GM19468 (cell line): ENCODE measurements at regions not wholly inside any gene's neighbourhood (a gene's known extent, or its start where the extent isn't known, plus 50 kb on each side); places are given as distances from the start of the nearest gene placed in this dataset.
"Not testable (repeated sequence)": the region's sequence is repeated elsewhere in the genome, so short reads cannot be mapped to it uniquely, and the experiment has no call there.

Experiments
- ATAC-seq: cut with Tn5 transposase; IDR thresholded peaks from one replicate; pipeline ENCODE4 v1.9.1; 2021; ENCODE audit warnings: mild to moderate bottlenecking, moderate library complexity, moderate number of reproducible peaks; ENCODE audit not compliant: unreplicated experiment; ENCODE audit errors: extremely low read depth

DNA sequence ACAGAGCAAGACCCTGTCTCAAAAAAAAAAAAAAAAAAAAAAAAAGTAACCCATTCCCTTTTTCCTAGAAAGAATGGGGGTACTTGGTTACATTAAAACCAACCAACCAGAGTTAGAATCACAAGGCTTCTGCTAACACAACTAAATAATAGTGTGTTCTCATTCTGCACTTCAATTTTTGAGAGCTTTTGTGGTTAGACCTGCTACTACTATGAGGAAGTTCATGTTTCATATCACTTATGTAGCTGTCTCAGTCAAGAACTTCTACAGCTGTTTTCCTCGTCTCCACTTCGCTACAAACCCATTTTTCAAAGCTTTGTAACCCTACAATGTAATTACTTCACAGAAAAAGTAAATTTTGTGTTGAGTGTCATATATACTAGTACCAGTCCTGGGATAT is 58.3 kb downstream of the PDHA2 start:
- no peak for ATAC-seq

DNA sequence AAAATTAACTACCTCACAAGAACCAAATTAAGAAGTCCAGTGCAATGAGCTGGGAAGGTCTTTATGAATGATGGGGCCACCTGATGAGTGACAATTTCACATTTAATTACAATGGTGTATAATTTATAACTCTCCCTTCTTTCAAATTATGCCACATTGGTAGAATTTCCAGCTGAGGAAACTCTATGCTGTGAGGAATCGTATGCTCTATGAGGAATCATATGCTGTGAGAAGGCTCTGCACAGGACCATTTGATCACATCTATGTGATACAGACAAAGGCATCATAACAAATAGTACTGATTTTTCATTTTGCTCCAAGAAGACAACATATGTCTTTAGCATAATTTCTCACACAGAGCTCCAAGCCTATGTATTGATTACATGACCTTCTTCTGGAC is 69.3 kb downstream of the PDHA2 start:
- ATAC-seq = no peak

DNA sequence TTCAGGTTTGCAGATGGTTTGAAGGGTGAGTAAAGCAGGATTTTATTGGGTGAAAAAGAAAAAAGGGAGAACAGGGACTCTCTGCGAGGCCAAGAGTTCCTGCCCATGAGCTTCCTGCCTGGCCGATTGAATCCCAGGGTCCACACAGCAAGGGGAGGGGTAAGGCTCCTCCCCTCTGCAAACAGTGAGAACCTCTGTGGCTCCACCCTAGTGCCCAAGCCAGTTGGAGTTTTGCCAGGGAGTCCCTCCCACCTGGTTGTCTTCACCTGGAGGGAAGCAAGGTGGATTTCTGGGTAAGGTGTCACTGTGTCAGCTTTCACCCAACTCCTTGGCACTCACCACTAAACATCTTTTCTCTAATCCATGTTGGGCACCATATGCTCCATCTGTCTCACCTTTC is 70.9 kb downstream of the PDHA2 start:
- ATAC-seq = no peak

DNA sequence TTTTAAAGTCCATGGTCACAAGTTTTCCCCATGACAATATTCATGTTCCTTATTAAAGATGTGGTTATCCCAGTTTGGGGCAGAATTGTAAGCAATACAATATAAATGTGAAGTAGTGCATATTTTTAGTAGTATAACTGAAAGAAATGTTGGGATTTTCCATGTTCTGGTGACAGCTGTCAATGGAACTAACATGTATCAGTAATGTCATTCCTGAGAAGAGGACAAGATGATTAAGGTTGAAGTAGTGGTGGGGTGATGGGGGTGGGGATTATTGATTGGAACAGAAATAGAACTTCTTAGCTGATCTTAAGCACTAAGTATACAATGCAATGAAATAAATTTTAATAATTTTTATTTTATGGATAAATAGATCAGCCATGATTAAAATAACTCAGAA is 81.6 kb downstream of the PDHA2 start:
- no peak for ATAC-seq

DNA sequence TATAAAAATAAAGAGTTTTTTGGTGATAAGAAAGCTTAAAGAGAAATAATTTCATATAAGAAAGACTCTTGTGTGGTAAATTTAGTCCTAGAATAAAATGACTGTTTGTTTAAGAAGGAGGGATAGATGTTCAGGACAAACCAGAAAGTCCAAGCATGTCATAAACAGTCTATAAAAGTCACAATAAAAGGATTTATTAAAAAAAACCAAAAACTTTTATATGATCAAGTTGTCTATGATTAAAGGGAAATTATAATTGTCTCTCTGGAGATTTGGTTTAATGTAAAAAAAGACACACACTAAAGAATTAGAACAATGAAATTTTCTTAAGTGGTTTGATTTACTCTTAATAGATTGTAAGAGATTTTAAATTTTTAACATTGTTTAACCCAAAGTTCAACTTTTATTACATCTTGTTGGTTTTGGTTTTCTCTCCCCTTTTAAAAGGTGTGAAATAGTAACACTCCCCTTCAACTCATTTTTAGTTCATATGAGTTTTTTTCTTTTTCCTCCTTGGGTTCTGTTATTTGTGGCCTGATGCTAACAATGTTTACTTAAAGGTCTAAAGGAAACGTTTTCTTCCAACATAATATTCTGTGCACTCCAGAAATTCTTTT is 89.7 kb downstream of the PDHA2 start:
- no peak for ATAC-seq

DNA sequence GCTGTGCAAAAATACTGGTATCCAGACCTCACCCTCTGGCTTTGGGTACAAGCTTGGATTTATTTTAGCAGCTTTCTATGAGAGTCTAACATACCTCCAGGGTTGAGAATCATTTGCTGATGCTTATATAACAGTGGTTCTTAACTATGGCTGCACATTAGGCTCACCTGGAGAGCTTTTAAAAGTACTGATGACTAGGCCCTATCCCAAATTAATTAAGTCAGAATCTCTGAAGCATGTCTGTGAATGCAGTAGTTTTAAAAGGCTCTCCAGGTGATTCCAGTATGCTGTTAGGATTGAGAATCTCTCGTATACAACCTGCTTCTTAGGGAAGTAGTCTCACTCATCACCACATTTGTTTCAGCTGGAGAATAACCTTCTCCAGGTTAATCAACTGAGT is 99.2 kb downstream of the PDHA2 start:
- no peak for ATAC-seq

DNA sequence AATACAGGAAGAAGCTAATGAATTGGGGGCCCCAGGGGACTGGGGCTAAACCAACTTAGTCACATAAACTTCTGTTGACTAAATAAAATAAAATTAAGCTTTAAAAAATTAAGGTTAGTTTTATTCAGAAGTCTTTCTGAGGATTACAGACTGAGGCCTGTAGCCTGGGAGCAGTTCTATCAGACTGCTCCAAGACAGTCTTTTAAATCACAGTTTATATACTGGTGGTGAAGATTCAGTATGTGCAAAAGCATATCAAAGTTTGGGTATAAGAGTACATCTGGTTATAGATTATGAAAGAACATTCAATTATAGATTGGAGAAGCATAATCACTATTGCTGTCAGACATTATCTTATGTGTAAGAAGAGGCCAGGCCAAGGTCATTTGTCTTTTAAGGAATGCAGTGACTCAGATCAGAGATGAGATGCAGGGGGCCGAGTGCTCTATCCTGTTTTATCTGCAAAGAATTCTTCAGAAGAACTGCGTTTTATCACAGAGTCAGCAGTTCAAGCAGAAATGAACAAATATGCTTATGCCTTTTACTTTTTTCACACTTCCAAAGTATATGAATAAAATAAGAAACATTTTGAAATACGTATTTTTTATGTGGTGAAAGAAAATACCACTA is 109.4 kb downstream of the PDHA2 start:
- no peak for ATAC-seq

DNA sequence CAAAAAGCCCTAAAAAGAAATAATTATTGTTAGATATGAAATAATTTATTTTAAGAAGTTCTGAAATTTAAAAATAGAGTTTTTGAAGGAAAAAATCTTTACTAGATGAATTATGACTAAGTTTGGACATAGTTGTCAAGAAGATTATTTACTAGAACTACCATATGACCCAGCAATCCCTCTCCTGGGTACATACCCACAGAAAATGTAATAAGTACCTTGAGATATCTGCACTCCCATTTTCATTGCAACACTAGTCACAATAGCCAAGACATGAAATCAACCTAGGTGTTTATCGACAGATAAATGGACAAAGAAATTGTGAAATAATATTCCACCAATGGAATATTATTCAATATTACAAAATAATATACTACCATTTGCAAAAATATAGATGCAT is 109.9 kb downstream of the PDHA2 start:
- ATAC-seq = no peak

DNA sequence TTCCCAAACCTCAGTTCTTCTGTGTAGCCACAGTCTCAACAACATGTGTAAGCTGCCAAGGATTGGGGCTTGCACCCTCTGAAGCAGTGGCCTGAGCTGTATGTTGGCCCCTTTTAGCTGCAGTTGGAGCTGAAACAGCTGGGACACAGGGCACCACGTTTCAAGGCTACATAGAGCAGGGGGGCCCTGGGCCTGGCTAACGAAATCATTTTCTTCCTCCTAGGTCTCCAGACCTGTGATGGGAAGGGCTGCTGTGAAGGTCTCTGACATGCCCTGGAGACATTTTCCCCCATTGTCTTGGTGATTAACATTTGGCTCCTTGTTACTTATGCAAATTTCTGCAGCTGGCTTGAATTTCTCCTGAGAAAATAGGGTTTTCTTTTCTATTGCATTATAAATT is 112.6 kb downstream of the PDHA2 start:
- not testable (repeated sequence) for ATAC-seq

DNA sequence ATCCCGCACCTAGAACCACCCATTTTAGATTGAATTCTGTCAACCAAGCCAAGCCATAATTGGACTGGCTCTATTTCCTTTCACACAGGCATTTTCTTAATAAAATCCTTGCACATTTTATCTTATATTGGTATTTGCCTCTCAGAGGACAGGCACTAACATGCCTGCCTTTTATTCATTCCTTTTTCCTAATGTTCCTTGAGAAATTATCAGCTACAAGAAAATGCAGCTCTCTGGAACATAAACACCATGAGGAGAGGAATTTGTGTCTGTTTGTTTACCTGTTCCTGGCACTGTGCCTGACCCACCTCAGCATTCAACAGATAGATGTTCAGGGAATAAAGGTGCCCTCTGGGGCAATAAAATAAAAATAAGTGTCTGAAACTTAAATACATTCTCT is 116.2 kb downstream of the PDHA2 start:
- no peak for ATAC-seq

DNA sequence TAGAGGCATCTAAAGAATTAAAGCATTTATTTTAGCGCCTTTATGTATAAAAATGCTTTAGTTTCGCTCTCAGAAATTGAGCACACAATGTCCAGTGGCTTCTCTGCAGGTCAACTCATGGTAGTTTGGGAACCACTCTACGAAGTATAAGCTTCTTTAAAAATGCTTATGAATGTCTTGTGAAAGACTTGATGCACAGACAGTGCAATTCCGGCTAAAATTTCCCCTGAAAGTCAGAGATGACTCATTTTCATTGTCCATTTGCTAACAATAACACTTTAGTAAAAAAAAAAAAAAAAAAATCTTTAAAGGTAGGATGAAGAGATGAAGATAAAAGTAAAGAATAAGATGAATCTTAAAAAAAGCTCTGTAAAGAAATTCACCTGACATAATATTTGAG is 117.2 kb downstream of the PDHA2 start:
- no peak for ATAC-seq

DNA sequence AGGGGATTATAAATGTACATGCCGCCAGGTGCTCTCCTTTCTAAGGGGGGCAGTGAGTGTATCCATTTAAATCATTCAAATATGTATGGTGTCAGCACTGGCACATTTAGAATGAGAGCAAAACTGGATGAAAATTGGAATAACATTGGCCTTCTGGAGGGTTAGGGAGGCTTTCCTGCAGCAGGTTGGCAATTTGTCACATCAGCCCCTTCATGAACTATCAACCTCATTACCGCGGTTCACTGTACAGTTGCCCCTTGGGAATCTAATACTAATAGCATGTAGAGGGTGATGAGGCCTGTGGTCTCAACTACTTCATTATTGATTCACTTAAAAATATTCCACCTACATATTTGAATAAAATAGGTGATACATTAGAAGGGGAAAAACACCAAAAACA is 117.9 kb downstream of the PDHA2 start:
- no peak for ATAC-seq

DNA sequence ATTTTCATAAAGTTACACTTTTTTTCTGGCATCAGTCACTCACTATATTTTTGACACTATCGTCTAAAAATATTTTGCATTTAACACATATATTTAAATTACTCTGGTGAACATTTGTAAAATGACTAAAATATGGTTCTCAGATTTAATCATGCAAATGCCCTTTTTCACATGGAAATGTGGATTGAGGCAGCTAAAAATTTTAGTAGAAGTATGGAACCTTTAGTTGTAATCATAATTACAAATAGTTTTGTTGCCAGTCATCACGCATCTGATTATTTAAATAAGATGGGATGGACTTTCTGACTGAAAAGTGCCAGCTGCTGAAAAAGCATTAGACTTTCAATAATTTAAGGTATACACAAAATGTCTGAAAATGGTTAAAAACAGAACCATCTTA is 119.3 kb downstream of the PDHA2 start:
- no peak for ATAC-seq

DNA sequence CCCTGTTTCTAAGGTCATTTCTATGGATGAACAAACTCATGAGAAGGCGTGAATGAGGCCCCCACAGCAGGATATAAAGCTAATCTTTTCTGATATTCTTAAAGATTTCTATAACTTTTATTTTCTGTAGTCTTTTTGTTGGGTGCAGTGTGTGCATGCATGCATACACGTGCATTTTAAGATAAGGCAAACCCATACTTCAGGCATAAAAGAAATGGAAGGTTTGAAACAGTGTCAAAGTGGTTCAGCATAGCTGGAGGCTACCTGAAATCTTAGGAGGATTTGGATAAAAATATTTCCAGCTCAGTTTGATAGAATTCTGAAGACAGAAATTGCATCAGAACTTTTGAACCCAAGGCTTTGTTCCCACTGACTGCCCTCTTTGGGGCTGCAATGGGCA is 119.7 kb downstream of the PDHA2 start:
- no peak for ATAC-seq

DNA sequence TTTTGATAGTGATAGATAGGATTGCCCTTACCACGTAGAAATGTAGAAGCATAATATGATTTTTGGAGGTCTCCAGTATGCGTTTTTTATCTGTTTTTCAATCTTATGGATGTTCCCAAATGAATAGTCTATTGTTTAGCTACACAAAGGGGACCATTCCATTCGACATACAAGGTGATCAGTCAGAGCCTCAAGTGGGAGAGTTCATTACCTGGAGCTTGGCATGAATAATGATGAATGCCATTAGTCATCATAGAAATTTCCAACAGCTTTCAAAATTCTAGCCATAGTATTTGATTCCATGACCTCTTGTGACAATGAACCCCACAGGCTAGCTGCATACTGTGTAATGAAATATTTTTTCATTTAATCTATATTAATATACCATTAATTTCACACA is 123.6 kb downstream of the PDHA2 start:
- ATAC-seq = no peak

DNA sequence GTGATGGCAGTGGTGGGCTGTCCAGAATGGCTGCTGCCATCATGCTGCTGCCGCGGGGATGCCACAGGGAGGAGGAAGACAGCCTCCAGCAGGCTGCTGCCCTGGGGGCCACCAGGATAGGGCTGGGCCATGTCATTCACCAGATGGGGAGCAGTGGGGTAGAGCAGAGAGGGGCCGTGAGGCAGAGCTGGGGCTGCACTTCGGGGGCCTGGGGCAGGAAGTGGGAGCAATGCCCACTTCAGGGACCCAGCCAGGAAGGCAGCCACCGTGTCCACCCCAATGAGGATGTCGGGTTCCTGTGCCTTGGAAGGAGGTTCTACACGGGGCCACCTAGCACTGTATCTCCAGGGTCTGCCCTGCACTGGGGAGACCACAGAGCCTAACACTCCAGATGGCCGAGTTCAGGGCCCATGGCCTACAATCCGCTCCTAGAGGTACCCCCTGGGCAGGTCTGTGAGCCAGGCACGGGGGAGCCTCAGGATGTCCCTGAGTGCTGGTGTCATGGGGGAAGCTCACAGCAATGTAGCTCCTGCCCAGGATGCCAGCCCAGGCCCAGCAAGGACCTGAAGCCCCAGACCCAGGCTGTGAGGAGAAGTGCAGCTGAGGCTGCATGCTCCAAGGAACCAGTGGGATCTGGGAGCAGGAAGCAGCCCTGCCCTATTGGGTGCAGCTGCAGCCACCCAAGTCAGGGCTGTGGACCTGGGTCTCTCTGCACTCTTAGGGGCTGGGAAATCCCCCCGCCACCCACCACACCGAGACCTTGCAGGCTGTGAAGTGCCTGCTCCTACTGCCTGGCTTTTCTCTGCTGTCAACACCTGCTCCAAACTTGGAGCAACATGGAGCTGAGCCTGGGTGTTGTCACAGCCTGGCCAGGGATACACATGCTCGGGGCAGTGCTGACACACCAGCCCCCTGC is 140.3 kb downstream of the PDHA2 start:
- no peak for ATAC-seq

DNA sequence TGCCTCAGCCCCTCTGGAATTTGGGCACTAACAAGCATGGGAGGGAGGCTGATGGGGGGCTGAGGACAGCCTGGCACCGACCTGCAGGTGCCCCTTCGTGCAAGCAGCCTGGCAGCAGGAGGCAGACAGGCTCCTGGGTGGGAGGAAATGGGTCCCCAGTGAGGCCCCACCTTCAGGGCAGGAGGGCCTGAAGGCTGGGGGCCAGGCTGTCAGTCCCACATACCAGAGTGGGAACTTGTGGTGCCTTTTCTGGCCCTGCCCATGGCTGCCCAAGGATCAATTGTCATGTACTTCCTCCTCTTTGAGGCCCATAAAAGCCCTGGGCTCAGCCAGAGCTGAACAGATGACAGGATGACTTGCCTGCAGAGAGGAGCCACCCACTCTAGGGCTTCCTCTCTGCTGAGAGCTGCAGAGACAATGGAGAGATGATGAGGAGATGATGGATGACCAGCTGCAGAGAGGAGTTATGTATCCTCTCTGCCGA is 141.0 kb downstream of the PDHA2 start:
- ATAC-seq = no peak

DNA sequence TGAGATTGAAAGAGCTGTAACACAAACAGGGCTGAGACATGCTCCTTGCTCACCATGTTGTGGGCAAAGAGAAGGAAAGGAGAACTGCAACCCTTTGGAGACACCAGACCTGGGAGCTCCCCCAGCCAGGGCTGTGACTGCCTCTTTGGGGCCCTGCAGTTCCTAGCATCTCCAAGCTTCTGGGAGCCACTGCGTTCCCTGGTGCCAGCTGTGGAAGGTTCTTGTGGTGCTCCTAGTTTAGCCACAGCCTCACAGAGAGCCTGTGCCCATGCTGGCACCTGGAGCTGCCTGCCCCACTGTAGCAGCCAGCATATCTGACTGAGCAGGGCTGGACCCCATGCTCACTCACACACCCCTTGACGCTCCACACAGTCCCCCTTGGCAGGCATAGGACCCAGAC is 141.7 kb downstream of the PDHA2 start:
- ATAC-seq = no peak

DNA sequence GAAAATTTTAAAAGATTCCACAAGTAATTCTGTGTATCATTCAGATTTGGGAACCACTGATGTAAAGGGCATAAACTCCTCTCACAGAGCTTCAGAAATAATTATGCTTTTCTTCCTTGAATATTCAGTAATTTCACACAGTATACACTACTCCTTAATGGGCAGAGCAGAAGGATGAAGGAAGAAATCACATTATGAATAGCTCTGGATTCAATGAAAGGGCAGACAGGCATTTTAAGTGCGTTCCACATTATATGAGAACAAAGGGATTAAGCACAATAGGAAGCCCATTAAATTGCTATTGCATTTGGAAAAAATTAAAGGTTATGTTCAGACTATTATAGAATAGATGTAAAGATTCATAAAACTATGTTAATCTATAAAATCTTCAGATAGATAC is 142.6 kb downstream of the PDHA2 start:
- ATAC-seq = no peak

DNA sequence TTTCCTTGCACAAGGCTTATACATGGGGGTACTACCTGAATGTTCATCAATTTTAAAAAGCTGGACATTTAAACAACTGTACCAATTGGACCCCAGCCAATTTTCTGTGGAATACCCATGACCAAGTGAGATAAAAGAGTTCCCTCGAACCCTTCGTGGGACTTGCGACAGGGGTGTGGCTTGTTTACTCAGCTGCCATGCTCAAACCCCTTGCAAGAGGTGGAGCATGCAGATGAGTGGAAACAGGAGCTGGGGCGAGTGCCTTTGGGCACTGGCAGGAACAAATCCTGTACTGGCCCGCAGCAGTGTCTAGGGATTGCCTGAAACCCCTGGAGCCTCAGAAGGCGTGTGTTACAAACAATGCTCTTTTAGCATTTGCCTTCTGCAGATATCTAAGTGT is 144.2 kb downstream of the PDHA2 start:
- ATAC-seq = no peak

DNA sequence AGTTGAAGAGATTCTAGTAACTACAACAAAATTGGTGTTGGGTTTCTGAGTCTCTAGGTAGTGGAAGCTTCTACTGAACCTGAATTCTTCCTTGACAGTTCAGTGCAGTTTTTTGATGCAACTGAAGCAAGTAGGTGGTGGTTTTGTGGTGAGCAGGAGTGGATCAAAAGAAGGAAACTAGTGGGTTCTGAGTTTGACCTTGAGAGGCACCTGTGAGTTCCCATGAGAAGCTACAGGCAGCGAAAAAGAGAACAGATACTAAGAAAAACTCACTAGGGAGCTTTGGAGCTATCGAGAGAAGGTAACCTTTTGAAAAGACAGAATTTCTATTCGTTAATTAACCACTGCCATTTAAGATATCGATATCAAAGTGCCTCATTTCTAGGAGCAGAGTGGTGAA is 145.2 kb downstream of the PDHA2 start:
- no peak for ATAC-seq
